H1 (cell line): ENCODE measurements at regions not wholly inside any gene's neighbourhood (a gene's known extent, or its start where the extent isn't known, plus 50 kb on each side); places are given as distances from the start of the nearest gene placed in this dataset.

Experiments used
- CTCF ChIA-PET: fragments of 300-600 bp; sonication (Branson Sonifier 250); formaldehyde crosslinking; loops from one replicate; lab custom pipeline; 2021; ENCODE audit not compliant: partially characterized antibody; lab: Charles Lee
- POLR2A ChIA-PET: fragments of 300-600 bp; sonication (Branson Sonifier 250); formaldehyde crosslinking; loops from one replicate; lab custom pipeline; 2021; ENCODE audit warnings: inconsistent platforms; ENCODE audit not compliant: partially characterized antibody; lab: Charles Lee
- DNase-seq, 2 experiments: peaks; one replicate each; pipeline versions ENCODE4 v3.0.0 to v3.0.0-alpha.2; 2010 to 2022; ENCODE audit warnings: low spot score in 2 of 2, low read depth in 1 of 2, mixed read lengths in 1 of 2
- FAIRE-seq: peaks from 2 replicates; lab custom pipeline; 2011; peaks lifted over from hg19 to GRCh38; lab: Jason Lieb, UNC
- H2AFZ ChIP-seq: 2 replicates; pipeline ENCODE4 v1.8.1; 2012; ENCODE audit warnings: low read length, inconsistent platforms
- H2AK5ac ChIP-seq: 2 replicates; pipeline ENCODE4 v1.6.1; 2013; ENCODE audit warnings: low read depth, low read length
- H2BK120ac ChIP-seq: replicated peaks from 2 replicates; pipeline ENCODE3; 2013; ENCODE audit warnings: low read depth, low read length, inconsistent platforms
- H2BK12ac ChIP-seq: 2 replicates; pipeline ENCODE4 v1.6.1; 2013; ENCODE audit warnings: low read depth, low read length
- H2BK15ac ChIP-seq: 2 replicates; pipeline ENCODE4 v1.6.1; 2013; ENCODE audit warnings: low read length
- H2BK20ac ChIP-seq: 2 replicates; pipeline ENCODE4 v1.6.1; 2013; ENCODE audit warnings: low read length
- H2BK5ac ChIP-seq: 2 replicates; pipeline ENCODE4 v1.6.1; 2013; ENCODE audit warnings: low read depth, low read length
- H3K14ac ChIP-seq: 2 replicates; pipeline ENCODE4 v1.6.1; 2013; ENCODE audit warnings: inconsistent platforms; ENCODE audit not compliant: insufficient read length
- H3K18ac ChIP-seq: 2 replicates; pipeline ENCODE4 v1.6.1; 2013; ENCODE audit warnings: low read length; ENCODE audit errors: extremely low read depth
- H3K23ac ChIP-seq: 2 replicates; pipeline ENCODE4 v1.6.1; 2013; ENCODE audit warnings: inconsistent platforms; ENCODE audit not compliant: insufficient read length
- H3K23me2 ChIP-seq: 2 replicates; pipeline ENCODE4 v1.6.1; 2013; ENCODE audit warnings: low read depth, low read length
- H3K27ac ChIP-seq: 2 replicates; pipeline ENCODE4 v1.6.1; 2011; ENCODE audit warnings: low read depth, low read length, inconsistent platforms
- H3K27me3 ChIP-seq, 4 experiments: replicated peaks in 1 of 4; 1 replicate in 1 of 4; 2 replicates in 3 of 4; pipeline versions ENCODE4 v1.6.1 to v1.8.1; 2011 to 2013; ENCODE audit warnings: low read length in 3 of 4, mild to moderate bottlenecking in 3 of 4, inconsistent platforms in 2 of 4, mixed read lengths in 2 of 4, moderate library complexity in 1 of 4; ENCODE audit not compliant: control insufficient read depth in 3 of 4, insufficient read depth in 3 of 4; ENCODE audit errors: extremely low read depth in 1 of 4
- H3K36me3 ChIP-seq, 4 experiments: 2 replicates each; pipeline versions ENCODE4 v1.6.1 to v1.8.1; 2011 to 2013; ENCODE audit warnings: mild to moderate bottlenecking in 4 of 4, low read length in 3 of 4, moderate library complexity in 2 of 4, control low read depth in 1 of 4, inconsistent platforms in 1 of 4; ENCODE audit not compliant: insufficient read depth in 4 of 4, control insufficient read depth in 2 of 4
- H3K4ac ChIP-seq: replicated peaks from 2 replicates; pipeline ENCODE3; 2013; ENCODE audit warnings: low read length, low read depth, mixed read lengths, inconsistent platforms; ENCODE audit not compliant: insufficient read length
- H3K4me1 ChIP-seq, 4 experiments: replicated peaks in 1 of 4; 1 replicate in 1 of 4; 2 replicates in 3 of 4; pipeline versions ENCODE4 v1.6.1 to v1.8.1; 2011 to 2013; ENCODE audit warnings: low read length in 3 of 4, inconsistent platforms in 2 of 4, mixed read lengths in 1 of 4; ENCODE audit not compliant: insufficient read depth in 4 of 4, control insufficient read depth in 3 of 4
- H3K4me2 ChIP-seq, 2 experiments: 2 replicates each; pipeline versions ENCODE4 v1.6.1 to v1.8.1; 2011 to 2013; ENCODE audit warnings: low read depth in 2 of 2, low read length in 2 of 2, control low read depth in 1 of 2, inconsistent platforms in 1 of 2, mild to moderate bottlenecking in 1 of 2; ENCODE audit not compliant: insufficient read depth in 1 of 2
- H3K4me3 ChIP-seq, 4 experiments: fragments of 200-600, 300-600 bp in 1 of 4; sonication (generic), shearing (Covaris generic), sonication (Bioruptor Twin) in 1 of 4; 2 replicates each; pipeline versions ENCODE4 v1.5.1 to v1.8.1; 2011 to 2016; ENCODE audit warnings: low read length in 4 of 4, low read depth in 3 of 4, control low read depth in 2 of 4, inconsistent platforms in 2 of 4, mild to moderate bottlenecking in 2 of 4, mixed read lengths in 1 of 4, moderate library complexity in 1 of 4; ENCODE audit not compliant: insufficient read depth in 2 of 4; ENCODE audit errors: extremely low read depth in 1 of 4
- H3K56ac ChIP-seq: replicated peaks from 2 replicates; pipeline ENCODE3; 2013; ENCODE audit warnings: low read depth, mild to moderate bottlenecking, mixed read lengths, low read length, inconsistent platforms; ENCODE audit not compliant: insufficient read length
- H3K79me1 ChIP-seq: 2 replicates; pipeline ENCODE4 v1.6.1; 2013; ENCODE audit warnings: low read depth, low read length, control low read depth
- H3K79me2 ChIP-seq, 2 experiments: 2 replicates each; pipeline versions ENCODE4 v1.6.1 to v1.8.1; 2012 to 2013; ENCODE audit warnings: low read length in 2 of 2, mild to moderate bottlenecking in 2 of 2, inconsistent platforms in 1 of 2; ENCODE audit not compliant: insufficient read depth in 2 of 2, control insufficient read depth in 1 of 2
- H3K9ac ChIP-seq, 4 experiments: replicated peaks in 1 of 4; 1 replicate in 1 of 4; 2 replicates in 3 of 4; pipeline versions ENCODE4 v1.6.1 to v1.8.1; 2011 to 2013; ENCODE audit warnings: low read depth in 3 of 4, low read length in 3 of 4, control low read depth in 2 of 4, mild to moderate bottlenecking in 2 of 4, moderate library complexity in 2 of 4, inconsistent platforms in 1 of 4; ENCODE audit errors: extremely low read depth in 1 of 4
- H3K9me3 ChIP-seq, 2 experiments: 2 replicates each; pipeline versions ENCODE4 v1.6.1 to v1.8.1; 2012 to 2013; ENCODE audit warnings: mild to moderate bottlenecking in 2 of 2, moderate library complexity in 2 of 2, control low read depth in 1 of 2, inconsistent platforms in 1 of 2, low read depth in 1 of 2, low read length in 1 of 2, mixed read lengths in 1 of 2; ENCODE audit not compliant: insufficient read depth in 2 of 2
- H4K20me1 ChIP-seq, 2 experiments: replicated peaks in 1 of 2; 2 replicates each; pipeline versions ENCODE3 to v1.8.1; 2011 to 2013; ENCODE audit warnings: inconsistent platforms in 2 of 2, low read length in 2 of 2, mild to moderate bottlenecking in 1 of 2; ENCODE audit not compliant: insufficient read depth in 2 of 2, control insufficient read depth in 1 of 2
- H4K5ac ChIP-seq: 2 replicates; pipeline ENCODE4 v1.6.1; 2013; ENCODE audit warnings: low read length, low read depth, mixed read lengths, inconsistent platforms; ENCODE audit not compliant: insufficient read length
- H4K8ac ChIP-seq: 2 replicates; pipeline ENCODE4 v1.8.0; 2013; ENCODE audit warnings: mild to moderate bottlenecking, moderate library complexity, low read length, inconsistent platforms; ENCODE audit not compliant: insufficient read depth; ENCODE audit errors: extremely low read depth
- H4K91ac ChIP-seq: replicated peaks from 2 replicates; pipeline ENCODE3; 2013; ENCODE audit warnings: low read length, mixed read lengths, inconsistent platforms; ENCODE audit not compliant: insufficient read length
- CHD2 ChIP-seq: IDR thresholded peaks from 2 replicates; pipeline ENCODE4 v1.6.1; 2012; ENCODE audit warnings: low read length, improper control_type of control experiment
- CTBP2 ChIP-seq: IDR thresholded peaks from 2 replicates; pipeline ENCODE4 v1.7.0; 2011; ENCODE audit warnings: borderline replicate concordance, mild to moderate bottlenecking, moderate library complexity, mixed read lengths, low read length; ENCODE audit not compliant: insufficient read depth, insufficient read length
- HDAC2 ChIP-seq, 2 experiments: fragments of 300-600 bp in 1 of 2; sonication (generic) in 1 of 2; IDR thresholded peaks; 2 replicates each; pipeline ENCODE4 v1.6.1; 2011 to 2012; ENCODE audit warnings: low read depth in 2 of 2, low read length in 2 of 2, mild to moderate bottlenecking in 2 of 2, moderate library complexity in 2 of 2, borderline replicate concordance in 1 of 2, inconsistent platforms in 1 of 2
- JUND ChIP-seq: IDR thresholded peaks from 2 replicates; pipeline ENCODE4 v1.6.1; 2011; ENCODE audit warnings: mild to moderate bottlenecking, improper control_type of control experiment, low read length
- RAD21 ChIP-seq, 2 experiments: IDR thresholded peaks in 1 of 2; conservative IDR thresholded peaks in 1 of 2; 2 replicates each; pipeline ENCODE4 v1.6.1; 2011; ENCODE audit warnings: low read depth in 2 of 2, low read length in 2 of 2, improper control_type of control experiment in 1 of 2, inconsistent platforms in 1 of 2, mild to moderate bottlenecking in 1 of 2, moderate library complexity in 1 of 2
- RBBP5 ChIP-seq: IDR thresholded peaks from 2 replicates; pipeline ENCODE4 v1.7.1; 2012; ENCODE audit warnings: low read depth, mild to moderate bottlenecking, inconsistent platforms, low read length, moderate library complexity, borderline replicate concordance
- RNF2 ChIP-seq: fragments of 200-900, 300-1000 bp; sonication (generic); IDR thresholded peaks from 2 replicates; pipeline ENCODE4 v1.7.1; 2016; ENCODE audit warnings: borderline replicate concordance, low read depth, mild to moderate bottlenecking, antibody characterized with exemption, low read length; ENCODE audit not compliant: poor library complexity, severe bottlenecking; ENCODE audit errors: missing control alignments
- SIN3A ChIP-seq, 2 experiments: IDR thresholded peaks in 1 of 2; conservative IDR thresholded peaks in 1 of 2; 2 replicates each; pipeline ENCODE4 v1.6.1; 2011 to 2012; ENCODE audit warnings: low read length in 2 of 2, improper control_type of control experiment in 1 of 2, low read depth in 1 of 2, mild to moderate bottlenecking in 1 of 2
- SP1 ChIP-seq: IDR thresholded peaks from 2 replicates; pipeline ENCODE4 v1.6.1; 2011; ENCODE audit warnings: low read depth, low read length
- TAF7 ChIP-seq: optimal IDR thresholded peaks from 2 replicates; pipeline ENCODE3; 2011; ENCODE audit warnings: low read depth, mild to moderate bottlenecking, inconsistent platforms, low read length, moderate library complexity, borderline replicate concordance
- TF ChIP-seq, protein P1 (sequence below): IDR thresholded peaks from 2 replicates; pipeline ENCODE4 v1.6.1; 2011; ENCODE audit warnings: low read depth, mild to moderate bottlenecking, low read length; ENCODE audit not compliant: insufficient read depth

DNA sequence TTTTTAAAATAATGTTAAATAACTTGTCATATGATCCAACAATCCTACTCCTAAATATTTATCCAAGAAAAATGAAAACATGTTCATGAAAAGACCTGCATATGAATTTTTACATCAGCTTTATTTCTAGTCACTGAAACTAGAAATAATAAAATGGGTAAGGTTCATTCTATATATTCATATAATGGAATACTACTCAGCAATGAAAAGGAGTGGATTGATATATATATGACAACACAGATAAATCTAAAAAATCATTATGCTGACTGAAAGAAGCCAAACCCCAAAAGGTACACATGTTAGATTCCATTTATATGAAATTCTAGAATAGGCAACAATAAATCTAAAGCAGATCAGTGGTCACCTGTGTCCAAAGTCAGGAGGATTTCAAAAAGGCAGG, 84.9 kb upstream of the PCBD1 start:
- no peak overlapping the region for H3K27ac ChIP-seq
- no peaks in the 10 kb centered on the region for H3K79me1 ChIP-seq

More for the DNA sequence above, 84.9 kb upstream of the PCBD1 start:
- Histone ChIP-seq H3K4me1 (peaks cover 0 to 5% (median 3%) of the 10 kb centered on the region in 4 experiments; a peak in 5 of 7 replicates), H3K23ac (no peak overlapping the region), H4K5ac (no peak overlapping the region), H4K8ac (no peak overlapping the region), H3K56ac (no peak overlapping the region), H3K23me2 (no peaks in the 10 kb centered on the region), H3K36me3 (no peaks in the 10 kb centered on the region), H2BK120ac (no peak overlapping the region), H2BK20ac (no peak overlapping the region), H2AK5ac (no peak overlapping the region), H4K20me1 (no peaks in the 10 kb centered on the region), H2BK5ac (no peak overlapping the region), H3K4me3 (no peak overlapping the region), H3K9me3 (peaks cover 0 to 6% of the 10 kb centered on the region in 2 experiments; a peak in 2 of 4 replicates), H2AFZ (no peak overlapping the region), H2BK15ac (no peak overlapping the region), H3K79me2 (no peaks in the 10 kb centered on the region), H3K14ac (no peak overlapping the region), H4K91ac (no peak overlapping the region), H3K9ac (no peak overlapping the region), H3K4ac (no peak overlapping the region), H3K4me2 (no peak overlapping the region), H3K18ac (no peak overlapping the region), H3K27me3 (no peaks in the 10 kb centered on the region; a peak in 1 of 7 replicates), H2BK12ac (no peak overlapping the region)
- TF ChIP-seq CTBP2: no peak
- TF ChIP-seq CHD2: no peak
- no peak for TF ChIP-seq RBBP5
- no peak for TF ChIP-seq SP1
- no peak for TF ChIP-seq TAF7
- TF ChIP-seq SIN3A (conservative IDR thresholded peaks at IDR 0.05 in 1 of 2, IDR thresholded peaks at IDR 0.05 in 1 of 2; ENCODE audit: low read depth in 1 of 2, low read length in 2 of 2): no peak
- TF ChIP-seq RNF2: no peak
- no peak for TF ChIP-seq JUND
- TF ChIP-seq, protein P1, sequence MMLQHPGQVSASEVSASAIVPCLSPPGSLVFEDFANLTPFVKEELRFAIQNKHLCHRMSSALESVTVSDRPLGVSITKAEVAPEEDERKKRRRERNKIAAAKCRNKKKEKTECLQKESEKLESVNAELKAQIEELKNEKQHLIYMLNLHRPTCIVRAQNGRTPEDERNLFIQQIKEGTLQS: no peak
- no peak for TF ChIP-seq RAD21 (IDR thresholded peaks at IDR 0.05 in 1 of 2, conservative IDR thresholded peaks at IDR 0.05 in 1 of 2; ENCODE audit: low read depth in 2 of 2, low read length in 2 of 2)
- TF ChIP-seq HDAC2 (IDR thresholded peaks at IDR 0.05; ENCODE audit: borderline replicate concordance in 1 of 2, low read depth in 2 of 2, low read length in 2 of 2): no peak
- FAIRE-seq: no peak
- DNase-seq: no peak
- CTCF ChIA-PET: interaction anchor here (1.8 kb wide), 1 partner anchor 48 kb away, joined by 4 read pairs; no protein-coding TSS in a partner anchor
- POLR2A ChIA-PET: no interaction called here
